GM12892 (cell line): ENCODE measurements at regions not wholly inside any gene's neighbourhood (a gene's known extent, or its start where the extent isn't known, plus 50 kb on each side); places are given as distances from the start of the nearest gene placed in this dataset.

Source experiments
- POLR2A ChIP-seq: IDR thresholded peaks from 2 replicates; pipeline ENCODE4 v1.6.1; 2011; ENCODE audit warnings: low read depth, low read length, control low read depth
- POLR2AphosphoS5 ChIP-seq: IDR thresholded peaks from 2 replicates; pipeline ENCODE4 v1.6.1; 2011; ENCODE audit warnings: low read depth, low read length, control low read depth
- TAF1 ChIP-seq: IDR thresholded peaks from 2 replicates; pipeline ENCODE4 v1.6.1; 2011; ENCODE audit warnings: low read depth, mild to moderate bottlenecking, control low read depth, low read length, borderline replicate concordance

GRCh38 chr9:18379073-18379811 is 94.7 kb upstream of the ADAMTSL1 start:
- TF ChIP-seq POLR2A, result no peak
- no peak for TF ChIP-seq POLR2AphosphoS5
- no peak for TF ChIP-seq TAF1
